ENCODE measurements at regions not wholly inside any gene's neighbourhood (a gene's known extent, or its start where the extent isn't known, plus 50 kb on each side); places are given as distances from the start of the nearest gene placed in this dataset.
"Not testable (repeated sequence)": the region's sequence is repeated elsewhere in the genome, so short reads cannot be mapped to it uniquely, and the experiment has no call there.

GRCh38 chr4:9110700-9111099, 59.5 kb upstream of the FAM90A26 start:
- DNase-seq = not testable (repeated sequence)

DNA sequence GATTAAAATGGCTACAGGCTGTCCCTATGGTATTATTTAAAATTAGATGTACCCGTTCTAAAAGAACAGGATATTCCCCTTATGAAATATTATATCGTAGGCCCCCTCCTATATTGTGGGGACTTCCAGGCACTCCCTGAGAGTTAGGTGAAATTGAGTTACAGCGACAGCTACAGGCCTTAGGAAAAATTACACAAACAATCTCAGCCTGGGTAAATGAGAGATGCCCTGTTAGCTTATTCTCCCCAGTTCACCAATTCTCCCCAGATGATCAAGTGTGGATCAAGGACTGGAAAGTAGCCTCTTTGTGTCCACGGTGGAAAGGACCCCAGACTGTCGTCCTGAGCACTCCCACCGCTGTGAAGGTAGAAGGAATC, 67.1 kb upstream of the FAM90A26 start:
- DNase-seq = not testable (repeated sequence)

DNA sequence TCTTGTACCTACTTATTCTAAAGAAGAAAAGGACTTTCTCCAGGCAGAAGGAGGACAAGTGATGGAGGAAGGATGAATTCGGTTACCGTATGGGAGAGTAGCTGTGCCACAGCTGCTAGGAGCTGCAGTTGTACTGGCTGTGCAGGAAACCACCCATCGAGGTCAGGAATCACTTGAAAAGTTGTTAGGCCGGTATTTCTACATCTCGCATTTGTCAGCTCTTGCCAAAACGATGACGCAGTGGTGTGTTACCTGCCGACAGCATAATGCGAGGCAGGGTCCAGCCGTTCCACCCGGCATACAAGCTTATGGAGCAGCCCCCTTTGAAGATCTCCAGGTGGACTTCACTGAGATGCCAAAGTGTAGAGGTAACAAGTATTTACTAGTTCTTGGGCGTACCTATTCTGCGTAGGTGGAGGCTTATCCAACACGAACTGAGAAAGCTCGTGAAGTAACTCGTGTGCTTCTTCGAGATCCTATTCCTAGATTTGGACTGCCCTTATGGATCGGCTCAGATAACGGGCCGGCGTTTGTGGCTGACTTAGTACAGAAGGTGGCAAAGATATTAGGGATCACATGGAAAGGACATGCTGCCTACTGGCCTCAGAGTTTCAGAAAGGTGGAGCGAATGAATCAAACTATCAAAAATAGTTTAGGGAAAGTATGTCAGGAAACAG, 67.6 kb upstream of the FAM90A26 start:
- DNase-seq = not testable (repeated sequence)

- not testable (repeated sequence) for DNase-seq
These were observed 73.9 kb upstream of the FAM90A26 start for GRCh38 chr4:9096330-9096729.

- not testable (repeated sequence) for DNase-seq
These were observed 91.4 kb upstream of the FAM90A26 start for GRCh38 chr4:9078796-9079195.

- DNase-seq = not testable (repeated sequence)
These were observed 93.2 kb upstream of the FAM90A26 start for GRCh38 chr4:9076974-9077373.

GRCh38 chr4:9076486-9076885, 93.7 kb upstream of the FAM90A26 start:
- DNase-seq = not testable (repeated sequence)

DNA sequence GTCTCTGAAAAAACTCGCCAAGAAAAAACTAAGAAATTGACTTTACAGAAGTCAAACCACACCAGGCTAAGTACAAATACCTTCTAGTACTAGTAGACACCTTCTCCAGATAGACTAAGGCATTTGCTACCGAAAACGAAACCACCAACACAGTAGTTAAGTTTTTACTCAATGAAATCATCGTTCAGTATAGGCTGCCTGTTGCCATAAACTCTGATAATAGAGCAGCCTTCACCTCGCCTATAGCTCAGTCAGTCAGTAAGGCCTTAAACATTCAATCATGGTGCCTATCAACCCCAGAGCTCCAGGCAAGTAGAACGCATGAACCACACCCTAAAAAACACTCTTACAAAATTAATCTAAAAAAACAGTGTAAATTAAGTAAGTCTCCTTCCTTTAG, 96.8 kb upstream of the FAM90A26 start:
- DNase-seq = not testable (repeated sequence)

GRCh38 chr4:9072521-9073220, 97.5 kb upstream of the FAM90A26 start:
- not testable (repeated sequence) for DNase-seq

DNA sequence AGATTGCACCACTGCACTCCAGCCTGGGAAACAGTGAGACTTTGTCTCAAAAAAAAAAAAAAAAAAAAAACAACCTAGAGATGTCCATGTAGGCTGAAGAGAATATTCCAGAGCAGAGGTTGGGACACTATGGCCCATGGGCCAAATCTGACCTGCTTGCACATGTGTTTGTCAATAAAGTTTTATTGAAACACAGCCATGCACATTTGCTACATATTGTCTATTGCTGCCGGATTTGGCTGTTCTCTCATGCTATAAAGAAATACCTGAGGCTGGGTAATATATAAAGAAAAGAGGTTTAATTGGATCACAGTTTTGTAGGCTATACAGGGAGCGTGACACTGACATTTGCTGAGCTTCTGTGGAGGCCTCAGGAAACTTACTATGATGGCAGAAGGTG, 102.3 kb upstream of the FAM90A26 start:
- not testable (repeated sequence) for DNase-seq

GRCh38 chr4:9063612-9064011, 106.6 kb upstream of the FAM90A26 start:
- not testable (repeated sequence) for DNase-seq

- not testable (repeated sequence) for DNase-seq
These were observed 145.3 kb upstream of the FAM90A26 start for GRCh38 chr4:9024866-9025265.

DNA sequence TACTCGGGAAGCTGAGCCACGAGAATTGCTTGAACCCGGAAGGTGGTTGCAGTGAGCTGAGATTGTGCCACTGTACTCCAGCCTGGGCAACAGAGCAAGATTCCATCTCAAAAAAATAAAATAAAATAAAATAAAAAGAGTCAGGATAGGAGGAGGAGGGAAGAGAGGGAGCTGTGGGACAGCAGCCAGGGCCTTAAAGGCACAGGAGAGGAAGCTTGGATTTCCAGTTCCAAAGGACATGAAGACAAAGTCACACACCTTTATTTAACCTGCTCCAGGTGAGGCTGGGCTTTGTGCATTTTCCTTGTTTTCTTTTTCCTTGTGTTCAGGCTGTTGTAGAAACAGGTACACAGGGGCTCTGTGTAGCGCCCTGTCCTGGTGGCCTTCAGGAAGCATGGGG, 138.2 kb upstream of the HMX1 start:
- DNase-seq = not testable (repeated sequence)

DNA sequence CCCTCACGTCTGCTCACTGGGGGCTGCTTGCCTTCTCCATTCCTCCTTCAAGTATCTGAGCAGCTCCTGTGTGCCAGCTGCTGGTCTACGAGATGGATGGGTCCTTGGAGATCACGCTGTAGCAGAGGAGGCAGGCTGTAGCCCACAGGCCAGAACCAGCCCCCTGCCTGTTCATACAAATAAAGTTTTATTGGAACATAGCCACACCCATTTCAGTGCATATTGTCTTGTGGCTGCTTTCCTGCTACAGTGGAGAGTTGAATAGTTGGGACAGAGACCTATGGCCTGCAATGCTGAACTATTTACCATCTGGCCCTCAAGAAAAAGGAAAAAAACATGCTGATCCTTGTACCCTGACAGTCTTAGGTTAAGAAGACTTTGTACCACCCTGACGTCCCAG, 136.8 kb upstream of the HMX1 start:
- DNase-seq = not testable (repeated sequence)

- DNase-seq = not testable (repeated sequence)
These were observed 129.5 kb upstream of the HMX1 start for GRCh38 chr4:9001153-9001552.

GRCh38 chr4:9000505-9001001, 128.9 kb upstream of the HMX1 start:
- peak; percentile 57 for DNase-seq

GRCh38 chr4:8992981-8993380, 121.3 kb upstream of the HMX1 start:
- not testable (repeated sequence) for DNase-seq

DNA sequence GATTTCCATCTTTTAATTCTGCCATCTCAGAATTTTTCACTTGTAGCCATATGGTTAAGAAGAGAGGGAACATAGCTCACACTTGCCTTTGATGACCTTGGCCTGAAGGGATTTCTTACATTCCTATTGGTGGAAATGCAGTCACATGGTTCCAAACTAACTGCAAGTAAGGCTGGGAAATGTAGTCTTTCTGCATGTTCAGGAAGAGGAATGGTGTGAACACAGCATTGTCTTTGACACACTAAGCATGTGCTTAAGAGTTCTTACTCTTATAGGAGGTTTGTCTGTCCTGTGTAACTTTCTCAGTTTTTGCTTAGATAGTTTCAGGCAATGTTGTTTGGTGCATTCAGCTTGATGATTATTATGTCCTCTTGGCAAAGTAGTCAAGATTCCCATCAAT, 119.8 kb upstream of the HMX1 start:
- DNase-seq = not testable (repeated sequence)

- not testable (repeated sequence) for DNase-seq
These were observed 118.7 kb upstream of the HMX1 start for GRCh38 chr4:8990341-8990740.

GRCh38 chr4:8985786-8986185, 114.1 kb upstream of the HMX1 start:
- DNase-seq = not testable (repeated sequence)

GRCh38 chr4:8984641-8985040, 113.0 kb upstream of the HMX1 start:
- not testable (repeated sequence) for DNase-seq

GRCh38 chr4:8983921-8984320, 112.3 kb upstream of the HMX1 start:
- not testable (repeated sequence) for DNase-seq

DNA sequence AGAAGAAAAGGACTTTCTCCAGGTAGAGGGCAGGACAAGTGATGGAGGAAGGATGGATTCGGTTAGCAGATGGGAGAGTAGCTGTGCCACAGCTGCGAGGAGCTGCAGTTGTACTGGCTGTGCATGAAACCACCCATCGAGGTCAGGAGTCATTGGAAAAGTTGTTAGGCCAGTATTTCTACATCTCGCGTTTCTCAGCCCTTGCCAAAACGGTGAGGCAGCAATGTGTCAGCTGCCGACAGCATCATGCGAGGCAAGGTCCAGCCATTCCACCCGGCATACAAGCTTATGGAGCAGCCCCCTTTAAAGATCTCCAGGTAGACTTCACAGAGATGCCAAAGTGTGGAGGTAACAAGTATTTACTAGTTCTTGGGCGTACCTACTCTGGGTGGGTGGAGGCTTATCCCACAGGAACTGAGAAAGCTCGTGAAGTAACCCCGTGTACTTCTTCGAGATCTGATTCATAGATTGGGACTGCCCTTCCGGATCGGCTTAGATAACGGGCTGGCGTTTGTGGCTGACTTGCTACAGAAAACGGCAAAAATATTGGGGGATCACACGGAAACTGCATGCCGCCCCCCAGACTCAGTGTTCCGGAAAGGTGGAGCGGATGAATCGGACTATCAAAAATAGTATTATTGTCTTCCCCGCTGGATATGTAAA, 105.0 kb upstream of the HMX1 start:
- DNase-seq = not testable (repeated sequence)

DNA sequence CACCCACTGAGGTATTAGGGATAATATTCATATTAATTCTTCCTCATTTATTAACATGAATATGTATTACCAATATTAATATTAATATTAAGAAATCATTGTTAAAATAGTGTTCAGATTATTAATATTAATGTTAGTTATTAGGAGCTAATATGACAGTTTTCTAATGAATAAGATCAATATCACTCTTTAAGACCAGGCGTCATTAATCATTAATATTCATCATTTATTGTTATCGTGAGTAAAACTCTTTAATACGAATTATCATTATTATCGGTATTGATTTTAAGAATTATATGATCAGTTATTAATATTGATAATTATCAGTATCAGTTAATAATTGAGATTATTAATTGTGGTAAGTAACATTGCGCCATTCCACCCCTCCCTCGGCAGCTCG, 101.0 kb upstream of the HMX1 start:
- not testable (repeated sequence) for DNase-seq
